PC-9 (cell line): ENCODE measurements at regions not wholly inside any gene's neighbourhood (a gene's known extent, or its start where the extent isn't known, plus 50 kb on each side); places are given as distances from the start of the nearest gene placed in this dataset.

Experiments
- BruUV-seq: library from RNA; stranded (reverse); fragments of 400-500 nt; replicated peaks from 2 replicates; lab custom pipeline; 2021; lab: Mats Ljungman, UMichigan
- CTCF ChIA-PET: fragments of 300-600 bp; sonication (Branson Sonifier 250); formaldehyde crosslinking; loops from one replicate; lab custom pipeline; 2022; ENCODE audit warnings: antibody characterized with exemption; lab: Charles Lee
- POLR2A ChIA-PET: fragments of 300-600 bp; sonication (Branson Sonifier 250); formaldehyde crosslinking; loops from one replicate; lab custom pipeline; 2022; ENCODE audit warnings: antibody characterized with exemption; ENCODE audit not compliant: unreplicated experiment; lab: Charles Lee
- DNase-seq, 2 experiments: peaks; one replicate each; pipeline versions ENCODE4 v3.0.0 to v3.0.0-alpha.2; 2015 to 2022; ENCODE audit warnings: mixed read lengths in 1 of 2
- H2AFZ ChIP-seq: fragments of 200-600 bp; sonication (generic); 2 replicates; pipeline ENCODE4 v1.8.1; 2017; ENCODE audit warnings: antibody characterized with exemption
- H3F3A ChIP-seq: fragments of 200-600 bp; sonication (generic); 2 replicates; pipeline ENCODE4 v1.8.1; 2017; ENCODE audit warnings: antibody characterized with exemption, mild to moderate bottlenecking, low read depth; ENCODE audit not compliant: insufficient read depth
- H3K27ac ChIP-seq: fragments of 200-600 bp; sonication (generic); 2 replicates; pipeline ENCODE4 v1.6.1; 2016; ENCODE audit warnings: mixed run types
- H3K27me3 ChIP-seq: fragments of 200-600 bp; sonication (generic); 2 replicates; pipeline ENCODE4 v1.6.1; 2016; ENCODE audit warnings: low read depth, mixed run types; ENCODE audit not compliant: insufficient read depth
- H3K36me3 ChIP-seq: fragments of 200-600 bp; sonication (generic); 2 replicates; pipeline ENCODE4 v1.6.1; 2016; ENCODE audit warnings: low read depth, mixed run types
- H3K4me1 ChIP-seq: fragments of 200-600 bp; sonication (generic); replicated peaks from 2 replicates; pipeline ENCODE4 v1.6.1; 2016; ENCODE audit warnings: mixed run types; ENCODE audit not compliant: insufficient read depth
- H3K4me2 ChIP-seq: fragments of 200-600 bp; sonication (generic); 2 replicates; pipeline ENCODE4 v1.6.1; 2017; ENCODE audit warnings: mixed run types
- H3K4me3 ChIP-seq: fragments of 200-600 bp; sonication (generic); 2 replicates; pipeline ENCODE4 v1.6.1; 2016; ENCODE audit warnings: mixed run types
- H3K79me2 ChIP-seq: fragments of 200-600 bp; sonication (generic); 2 replicates; pipeline ENCODE4 v1.6.1; 2017; ENCODE audit warnings: low read depth, mixed run types
- H3K9me2 ChIP-seq: fragments of 200-600 bp; sonication (generic); 2 replicates; pipeline ENCODE4 v1.8.1; 2017; ENCODE audit warnings: mild to moderate bottlenecking; ENCODE audit not compliant: insufficient read depth
- H3K9me3 ChIP-seq: fragments of 200-600 bp; sonication (generic); 2 replicates; pipeline ENCODE4 v1.8.1; 2016; ENCODE audit warnings: low read depth; ENCODE audit not compliant: insufficient read depth
- H4K20me1 ChIP-seq: fragments of 200-600 bp; sonication (generic); 2 replicates; pipeline ENCODE4 v1.8.1; 2017; ENCODE audit not compliant: insufficient read depth
- CTCF ChIP-seq: fragments of 200-600 bp; sonication (generic); conservative IDR thresholded peaks from 2 replicates; pipeline ENCODE4 v1.6.1; 2017; ENCODE audit warnings: mixed run types, antibody characterized with exemption, mild to moderate bottlenecking, moderate library complexity
- EZH2 ChIP-seq: fragments of 200-600 bp; sonication (generic); IDR thresholded peaks from 2 replicates; pipeline ENCODE4 v1.8.0; 2017; ENCODE audit warnings: antibody characterized with exemption, low read depth
- intact Hi-C: fragments of 100-400 bp; cut with micrococcal nuclease; formaldehyde crosslinking; loops from one replicate; pipeline ENCODE4 v1.10.0; 2022; ENCODE audit not compliant: unreplicated experiment

DNA sequence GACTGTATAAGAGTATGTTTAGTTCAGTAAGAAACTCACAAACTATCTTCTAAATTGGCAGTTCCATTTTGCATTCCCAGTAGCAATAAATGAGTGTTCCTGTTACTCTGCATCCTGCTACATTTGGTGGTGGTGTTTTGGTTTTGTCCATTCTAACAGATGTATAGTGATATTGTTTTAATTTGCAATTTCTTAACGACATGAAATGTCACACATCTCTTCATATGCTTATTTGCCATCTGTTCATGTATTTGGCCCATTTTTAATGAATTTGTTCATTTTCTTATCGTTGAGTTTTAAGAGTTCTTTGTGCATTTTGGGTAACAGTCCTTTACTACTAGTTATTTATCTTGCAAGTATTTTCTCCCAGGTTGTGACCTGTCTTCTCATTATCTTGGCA lies 232.2 kb downstream of the TMA16 start:
- BruUV-seq: no TSS peak
- Histone ChIP-seq H3F3A (no peaks in the 10 kb centered on the region), H3K4me2 (no peak overlapping the region)

DNA sequence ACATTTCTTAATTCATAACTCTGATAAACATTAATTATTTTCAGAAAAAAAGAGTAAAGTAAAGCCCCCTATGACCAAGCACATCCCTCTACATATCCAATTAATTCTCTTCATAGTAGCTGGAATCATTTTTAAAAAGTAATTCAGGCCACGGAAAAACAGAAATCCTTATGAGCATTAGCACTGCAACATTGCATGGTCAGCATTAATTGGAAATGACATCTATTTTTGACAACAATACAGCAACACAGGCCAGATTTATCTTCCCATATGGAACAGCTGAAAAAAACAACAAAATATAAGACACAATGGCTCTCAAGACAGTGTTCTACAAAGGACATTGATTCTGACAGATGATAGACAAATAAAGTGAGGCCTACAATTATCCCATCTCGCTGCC lies 236.6 kb downstream of the TMA16 start:
- intact Hi-C loops: no loop called here

More for the DNA sequence above, 232.2 kb downstream of the TMA16 start:
- Histone ChIP-seq H3K9me2 (no peaks in the 10 kb centered on the region), H2AFZ (no peak overlapping the region), H3K36me3 (no peaks in the 10 kb centered on the region), H3K27me3 (no peaks in the 10 kb centered on the region), H3K9me3 (no peaks in the 10 kb centered on the region), H3K27ac (no peak overlapping the region), H3K79me2 (no peaks in the 10 kb centered on the region), H3K4me3 (no peak overlapping the region), H4K20me1 (no peaks in the 10 kb centered on the region), H3K4me1 (no peaks in the 10 kb centered on the region)
- ChIA-PET POLR2A (no interaction called here), CTCF (no interaction called here)
- TF ChIP-seq CTCF (no peak), EZH2 (no peak)
- intact Hi-C loops: no loop called here
- no peak for DNase-seq

DNA sequence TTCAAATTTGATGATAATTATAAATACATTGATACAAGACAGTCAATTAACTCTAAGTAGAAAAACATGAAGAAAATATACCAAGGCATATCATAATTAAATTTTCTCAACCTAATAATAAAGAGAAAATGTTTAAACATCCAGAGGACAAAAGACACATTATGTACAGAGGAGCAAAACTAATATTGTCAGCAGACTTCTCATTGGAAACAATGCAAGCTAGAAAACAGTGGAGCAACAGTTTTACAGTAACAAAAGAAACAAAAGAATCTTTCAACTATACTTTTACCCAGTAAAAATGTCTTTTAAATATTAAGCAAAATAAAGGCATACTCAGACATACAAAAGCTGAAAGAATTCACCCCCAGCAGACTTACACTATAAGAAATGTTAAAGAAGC lies 238.0 kb downstream of the TMA16 start:
- Histone ChIP-seq H3K79me2 (no peaks in the 10 kb centered on the region), H3K27me3 (no peaks in the 10 kb centered on the region), H3K9me2 (no peaks in the 10 kb centered on the region), H3K36me3 (no peaks in the 10 kb centered on the region), H3K9me3 (no peaks in the 10 kb centered on the region), H3K27ac (no peak overlapping the region), H4K20me1 (no peaks in the 10 kb centered on the region), H2AFZ (no peak overlapping the region), H3F3A (no peaks in the 10 kb centered on the region), H3K4me1 (no peaks in the 10 kb centered on the region), H3K4me3 (no peak overlapping the region), H3K4me2 (no peak overlapping the region)
- CTCF ChIA-PET: no interaction called here
- intact Hi-C loops: no loop called here
- no TSS peak for BruUV-seq
- no peak for TF ChIP-seq CTCF
- TF ChIP-seq EZH2: no peak
- POLR2A ChIA-PET: no interaction called here
- DNase-seq: no peak

More for the DNA sequence above, 236.6 kb downstream of the TMA16 start:
- Histone ChIP-seq H3K4me3 (no peak overlapping the region), H3K9me3 (no peaks in the 10 kb centered on the region), H3K4me2 (no peak overlapping the region), H3K4me1 (no peaks in the 10 kb centered on the region), H3K27me3 (no peaks in the 10 kb centered on the region), H3K79me2 (no peaks in the 10 kb centered on the region), H2AFZ (no peak overlapping the region), H3K27ac (no peak overlapping the region), H3K36me3 (no peaks in the 10 kb centered on the region), H4K20me1 (no peaks in the 10 kb centered on the region), H3K9me2 (no peaks in the 10 kb centered on the region), H3F3A (no peaks in the 10 kb centered on the region)
- no peak for DNase-seq
- no peak for TF ChIP-seq EZH2
- TF ChIP-seq CTCF: no peak
- no TSS peak for BruUV-seq
- CTCF ChIA-PET: no interaction called here
- POLR2A ChIA-PET: no interaction called here
